ENCODE measurements at regions not wholly inside any gene's neighbourhood (a gene's known extent, or its start where the extent isn't known, plus 50 kb on each side); places are given as distances from the start of the nearest gene placed in this dataset.

DNA sequence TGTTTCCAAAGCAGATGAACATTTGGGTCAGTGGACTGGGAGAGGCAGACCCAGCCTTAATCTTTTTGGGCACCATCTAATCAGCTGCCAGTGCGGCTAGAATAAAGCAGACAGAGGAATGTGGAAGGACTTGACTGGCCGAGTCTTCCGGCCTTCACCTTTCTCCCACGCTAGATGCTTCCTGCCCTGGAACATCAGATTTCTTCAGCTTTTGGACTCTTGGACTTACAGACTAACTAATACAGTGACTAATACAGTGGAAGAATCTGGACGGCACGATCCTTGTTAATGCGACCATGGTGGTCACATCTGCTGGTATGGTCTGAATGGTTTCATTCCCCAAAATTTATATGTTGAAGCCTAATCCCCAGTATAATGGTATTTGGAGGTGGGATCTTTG is 122.6 kb upstream of the NXT1 start:
- ChIA-PET POLR2A (no interaction called here), CTCF (interaction anchor here (2.1 kb wide), 1 partner anchor 17 kb away, joined by 7 read pairs; no protein-coding TSS in a partner anchor)
- DNase-seq (ENCODE audit: low read depth in 1 of 2, low spot score in 1 of 2) (no peak), ATAC-seq (no peak), FAIRE-seq (no peak)
- H3K4me2 ChIP-seq = no peak overlapping the region
- peaks cover 10% of the 10 kb centered on the region; the same call in 2 of the 3 replicates for H3K9me3 ChIP-seq
- TF ChIP-seq EHMT2 (IDR thresholded peaks at IDR 0.05; ENCODE audit: low read depth) = no peak
- TF ChIP-seq JUN (IDR thresholded peaks at IDR 0.05) = no peak
- TF ChIP-seq, protein P1, sequence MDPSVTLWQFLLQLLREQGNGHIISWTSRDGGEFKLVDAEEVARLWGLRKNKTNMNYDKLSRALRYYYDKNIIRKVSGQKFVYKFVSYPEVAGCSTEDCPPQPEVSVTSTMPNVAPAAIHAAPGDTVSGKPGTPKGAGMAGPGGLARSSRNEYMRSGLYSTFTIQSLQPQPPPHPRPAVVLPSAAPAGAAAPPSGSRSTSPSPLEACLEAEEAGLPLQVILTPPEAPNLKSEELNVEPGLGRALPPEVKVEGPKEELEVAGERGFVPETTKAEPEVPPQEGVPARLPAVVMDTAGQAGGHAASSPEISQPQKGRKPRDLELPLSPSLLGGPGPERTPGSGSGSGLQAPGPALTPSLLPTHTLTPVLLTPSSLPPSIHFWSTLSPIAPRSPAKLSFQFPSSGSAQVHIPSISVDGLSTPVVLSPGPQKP (IDR thresholded peaks at IDR 0.05; ENCODE audit: low read depth, low read length) = no peak
- no peak for TF ChIP-seq SMC3 (IDR thresholded peaks at IDR 0.05)
- no peak for TF ChIP-seq HOXB13 (CRISPR knock-in tag; IDR thresholded peaks at IDR 0.05; ENCODE audit: low read depth)
- no peak for TF ChIP-seq FOXS1 (CRISPR knock-in tag; IDR thresholded peaks at IDR 0.05)
- TF ChIP-seq SREBF2 (IDR thresholded peaks at IDR 0.05) = no peak
- WGBS (ENCODE audit: missing lambda C conversion rate) = 80% methylated on average over 7 of the region's 7 CpGs
- H3K4me3 ChIP-seq = no peak overlapping the region
- H3K4me1 ChIP-seq = peaks cover 11% of the 10 kb centered on the region; the same call in 1 of the 3 replicates
- H3K27ac ChIP-seq = no peak overlapping the region

DNA sequence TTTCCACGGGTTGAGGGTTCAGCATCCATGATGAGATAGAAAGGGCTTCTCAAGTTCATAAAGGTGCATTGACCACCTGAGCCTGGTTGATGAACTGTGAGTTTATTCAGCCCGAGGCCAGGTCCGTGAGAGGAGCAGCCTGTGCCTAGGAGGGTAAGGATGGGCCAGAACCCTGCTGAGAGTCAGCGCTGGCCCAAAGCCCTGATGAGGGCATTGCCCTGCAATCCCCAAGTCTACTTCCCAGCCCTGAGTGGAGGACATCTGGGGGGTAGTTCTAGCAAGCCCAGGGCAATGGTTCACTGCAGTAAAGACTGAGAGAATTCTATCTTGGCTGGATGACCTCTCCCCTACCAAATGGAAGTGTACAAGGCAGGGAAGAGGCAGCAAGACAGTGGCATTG is 123.3 kb upstream of the NXT1 start:
- TF ChIP-seq HEYL (CRISPR knock-in tag; IDR thresholded peaks at IDR 0.05) (no peak), HOXB13 (CRISPR knock-in tag; IDR thresholded peaks at IDR 0.05; ENCODE audit: low read depth) (no peak), POLR2A (IDR thresholded peaks at IDR 0.05; ENCODE audit: low read length) (no peak), EHMT2 (IDR thresholded peaks at IDR 0.05; ENCODE audit: low read depth) (no peak), EHF (CRISPR knock-in tag; IDR thresholded peaks at IDR 0.05) (no peak)
- TF ChIP-seq, protein P2, sequence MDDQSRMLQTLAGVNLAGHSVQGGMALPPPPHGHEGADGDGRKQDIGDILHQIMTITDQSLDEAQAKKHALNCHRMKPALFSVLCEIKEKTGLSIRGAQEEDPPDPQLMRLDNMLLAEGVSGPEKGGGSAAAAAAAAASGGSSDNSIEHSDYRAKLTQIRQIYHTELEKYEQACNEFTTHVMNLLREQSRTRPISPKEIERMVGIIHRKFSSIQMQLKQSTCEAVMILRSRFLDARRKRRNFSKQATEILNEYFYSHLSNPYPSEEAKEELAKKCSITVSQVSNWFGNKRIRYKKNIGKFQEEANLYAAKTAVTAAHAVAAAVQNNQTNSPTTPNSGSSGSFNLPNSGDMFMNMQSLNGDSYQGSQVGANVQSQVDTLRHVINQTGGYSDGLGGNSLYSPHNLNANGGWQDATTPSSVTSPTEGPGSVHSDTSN (IDR thresholded peaks at IDR 0.05) = no peak
- no peak for ATAC-seq
- ChIA-PET POLR2A (no interaction called here), CTCF (interaction anchor here (1.6 to 2.1 kb wide), 2 partner anchors 18 to 536 kb away, joined by 4 to 7 read pairs; no protein-coding TSS in a partner anchor)
- no peak for DNase-seq (ENCODE audit: low read depth in 1 of 2, low spot score in 1 of 2)
- peaks cover 11% of the 10 kb centered on the region; the same call in 1 of the 3 replicates for H3K4me1 ChIP-seq
- no peak for FAIRE-seq
- no peak overlapping the region for H3K4me3 ChIP-seq
- peaks cover 9% of the 10 kb centered on the region; the same call in 2 of the 3 replicates for H3K9me3 ChIP-seq
- H3K4me2 ChIP-seq = no peak overlapping the region
- WGBS (ENCODE audit: missing lambda C conversion rate) = 31% methylated on average over 4 of the region's 4 CpGs
- no peak overlapping the region for H3K27ac ChIP-seq

GRCh38 chr20:23226612-23227265 is 123.9 kb upstream of the NXT1 start:
- DNase-seq (ENCODE audit: low read depth in 1 of 2, low spot score in 1 of 2) (no peak), FAIRE-seq (no peak), ATAC-seq (no peak)
- H3K4me2 ChIP-seq = no peak overlapping the region
- H3K4me3 ChIP-seq = no peak overlapping the region
- ChIA-PET POLR2A (no interaction called here), CTCF (interaction anchor here (0.9 to 2.1 kb wide), 5 partner anchors 12 to 535 kb away, joined by 3 to 7 read pairs (median 3); no protein-coding TSS in a partner anchor)
- peaks cover 10% of the 10 kb centered on the region; the same call in 2 of the 3 replicates for H3K9me3 ChIP-seq
- H3K4me1 ChIP-seq = peaks cover 10% of the 10 kb centered on the region; the same call in 1 of the 3 replicates
- WGBS (ENCODE audit: missing lambda C conversion rate) = 43% methylated on average over 2 of the region's 2 CpGs
- no peak overlapping the region for H3K27ac ChIP-seq
- TF ChIP-seq EHMT2 (IDR thresholded peaks at IDR 0.05; ENCODE audit: low read depth) = no peak
- TF ChIP-seq, protein P2 (IDR thresholded peaks at IDR 0.05) = no peak
- TF ChIP-seq POLR2A (IDR thresholded peaks at IDR 0.05; ENCODE audit: low read length) = no peak
- no peak for TF ChIP-seq MAZ (IDR thresholded peaks at IDR 0.05; ENCODE audit: borderline replicate concordance, low read depth, low read length)
- no peak for TF ChIP-seq FOSL2 (IDR thresholded peaks at IDR 0.05)
- TF ChIP-seq FOSL2 (CRISPR knock-in tag; IDR thresholded peaks at IDR 0.05) = no peak
- TF ChIP-seq REST (IDR thresholded peaks at IDR 0.05) = no peak
- no peak for TF ChIP-seq CHD2 (IDR thresholded peaks at IDR 0.05; ENCODE audit: low read length, partially characterized antibody)
- TF ChIP-seq RNF2 (IDR thresholded peaks at IDR 0.05; ENCODE audit: borderline replicate concordance, low read depth) = no peak
- TF ChIP-seq GATA3 (IDR thresholded peaks at IDR 0.05; ENCODE audit: borderline replicate concordance) = no peak
- no peak for TF ChIP-seq RARB (CRISPR knock-in tag; IDR thresholded peaks at IDR 0.05)
- no peak for TF ChIP-seq RCOR1 (IDR thresholded peaks at IDR 0.05; ENCODE audit: low read depth, low read length)
- TF ChIP-seq, protein P3, sequence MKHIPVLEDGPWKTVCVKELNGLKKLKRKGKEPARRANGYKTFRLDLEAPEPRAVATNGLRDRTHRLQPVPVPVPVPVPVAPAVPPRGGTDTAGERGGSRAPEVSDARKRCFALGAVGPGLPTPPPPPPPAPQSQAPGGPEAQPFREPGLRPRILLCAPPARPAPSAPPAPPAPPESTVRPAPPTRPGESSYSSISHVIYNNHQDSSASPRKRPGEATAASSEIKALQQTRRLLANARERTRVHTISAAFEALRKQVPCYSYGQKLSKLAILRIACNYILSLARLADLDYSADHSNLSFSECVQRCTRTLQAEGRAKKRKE (CRISPR knock-in tag; IDR thresholded peaks at IDR 0.05; ENCODE audit: low read depth) = no peak
- no peak for TF ChIP-seq JUNB (IDR thresholded peaks at IDR 0.05)
- no peak for TF ChIP-seq HOXB5 (CRISPR knock-in tag; IDR thresholded peaks at IDR 0.05)
- TF ChIP-seq, protein P4, sequence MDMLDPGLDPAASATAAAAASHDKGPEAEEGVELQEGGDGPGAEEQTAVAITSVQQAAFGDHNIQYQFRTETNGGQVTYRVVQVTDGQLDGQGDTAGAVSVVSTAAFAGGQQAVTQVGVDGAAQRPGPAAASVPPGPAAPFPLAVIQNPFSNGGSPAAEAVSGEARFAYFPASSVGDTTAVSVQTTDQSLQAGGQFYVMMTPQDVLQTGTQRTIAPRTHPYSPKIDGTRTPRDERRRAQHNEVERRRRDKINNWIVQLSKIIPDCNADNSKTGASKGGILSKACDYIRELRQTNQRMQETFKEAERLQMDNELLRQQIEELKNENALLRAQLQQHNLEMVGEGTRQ (IDR thresholded peaks at IDR 0.05) = no peak
- TF ChIP-seq ZFP36 (IDR thresholded peaks at IDR 0.05; ENCODE audit: borderline replicate concordance, partially characterized antibody) = no peak
